SK-N-SH (cell line): ENCODE measurements at regions not wholly inside any gene's neighbourhood (a gene's known extent, or its start where the extent isn't known, plus 50 kb on each side); places are given as distances from the start of the nearest gene placed in this dataset.
"Not testable (repeated sequence)": the region's sequence is repeated elsewhere in the genome, so short reads cannot be mapped to it uniquely, and the experiment has no call there.

Source experiments
- CTCF ChIA-PET: fragments of 300-600, 350-600 bp; formaldehyde crosslinking; extraction: SDS; loops from one replicate; lab custom pipeline; 2021; lab: Yijun Ruan, JAX
- POLR2A ChIA-PET: fragments of 350-600 bp; sonication (Branson Sonifier 250); formaldehyde crosslinking; extraction: SDS; loops from one replicate; lab custom pipeline; 2020; ENCODE audit warnings: antibody characterized with exemption, inconsistent platforms; lab: Yijun Ruan, JAX
- DNase-seq: peaks from one replicate; pipeline ENCODE4 v3.0.0; 2012
- H2AFZ ChIP-seq: fragments of 200-600 bp; sonication (generic); 2 replicates; pipeline ENCODE4 v1.8.1; 2016; ENCODE audit warnings: antibody characterized with exemption, mild to moderate bottlenecking, low read depth
- H3F3A ChIP-seq: fragments of 200-600 bp; sonication (generic); replicated peaks from 2 replicates; pipeline ENCODE3; 2016; ENCODE audit warnings: antibody characterized with exemption, mild to moderate bottlenecking; ENCODE audit not compliant: insufficient read depth
- H3K27ac ChIP-seq, 2 experiments: fragments of 200-500 bp in 1 of 2; fragments of 200-600 bp in 1 of 2; sonication (Bioruptor generic) in 1 of 2; sonication (generic), shearing (Covaris generic) in 1 of 2; 2 replicates each; pipeline versions ENCODE4 v1.5.1 to v1.6.1; 2014 to 2016; ENCODE audit warnings: low read depth in 2 of 2, inconsistent platforms in 1 of 2, low read length in 1 of 2, mild to moderate bottlenecking in 1 of 2, mixed read lengths in 1 of 2
- H3K27me3 ChIP-seq: fragments of 200-600 bp; sonication (generic), shearing (Covaris generic); 2 replicates; pipeline ENCODE4 v1.6.1; 2016; ENCODE audit warnings: mixed run types; ENCODE audit not compliant: insufficient read depth
- H3K36me3 ChIP-seq, 2 experiments: fragments of 200-500 bp in 1 of 2; fragments of 200-600 bp in 1 of 2; sonication (Bioruptor generic) in 1 of 2; sonication (generic) in 1 of 2; replicated peaks in 1 of 2; 2 replicates each; pipeline versions ENCODE3 to v1.5.1; 2014 to 2016; ENCODE audit warnings: low read length in 1 of 2, mild to moderate bottlenecking in 1 of 2; ENCODE audit not compliant: insufficient read depth in 2 of 2, control insufficient read depth in 1 of 2
- H3K4me1 ChIP-seq, 2 experiments: fragments of 200-500 bp in 1 of 2; fragments of 200-600 bp in 1 of 2; sonication (Bioruptor generic) in 1 of 2; sonication (generic), shearing (Covaris generic) in 1 of 2; 2 replicates each; pipeline versions ENCODE4 v1.5.1 to v1.6.1; 2014 to 2016; ENCODE audit warnings: low read depth in 1 of 2, low read length in 1 of 2, mixed run types in 1 of 2; ENCODE audit not compliant: insufficient read depth in 2 of 2, control insufficient read depth in 1 of 2
- H3K4me2 ChIP-seq: fragments of 200-600 bp; sonication (generic), shearing (Covaris generic); 2 replicates; pipeline ENCODE4 v1.6.1; 2017; ENCODE audit warnings: mixed run types
- H3K4me3 ChIP-seq, 2 experiments: fragments of 200-500 bp in 1 of 2; fragments of 200-600 bp in 1 of 2; sonication (Bioruptor generic) in 1 of 2; sonication (generic), shearing (Covaris generic) in 1 of 2; 2 replicates each; pipeline versions ENCODE4 v1.5.1 to v1.8.1; 2014 to 2016; ENCODE audit warnings: low read depth in 2 of 2, inconsistent platforms in 1 of 2, low read length in 1 of 2, mild to moderate bottlenecking in 1 of 2, mixed read lengths in 1 of 2, moderate library complexity in 1 of 2
- H3K79me2 ChIP-seq: fragments of 200-600 bp; sonication (generic); 2 replicates; pipeline ENCODE4 v1.8.1; 2017; ENCODE audit warnings: mild to moderate bottlenecking; ENCODE audit not compliant: insufficient read depth
- H3K9ac ChIP-seq: fragments of 200-600 bp; sonication (generic); 2 replicates; pipeline ENCODE4 v1.6.1; 2017; ENCODE audit warnings: mixed run types
- H3K9me2 ChIP-seq: fragments of 200-600 bp; sonication (generic); 2 replicates; pipeline ENCODE4 v1.6.1; 2017; ENCODE audit warnings: mixed run types
- H3K9me3 ChIP-seq: fragments of 200-600 bp; sonication (generic); 2 replicates; pipeline ENCODE4 v1.6.1; 2017; ENCODE audit warnings: mixed run types, mild to moderate bottlenecking, moderate library complexity
- H4K20me1 ChIP-seq: fragments of 200-600 bp; sonication (generic); 2 replicates; pipeline ENCODE4 v1.6.1; 2017; ENCODE audit warnings: mild to moderate bottlenecking, mixed run types; ENCODE audit not compliant: insufficient read depth
- FOSL2 ChIP-seq: IDR thresholded peaks from 2 replicates; pipeline ENCODE4 v1.4.0; 2012; ENCODE audit warnings: low read depth, mild to moderate bottlenecking, moderate library complexity, borderline replicate concordance
- JUND ChIP-seq: IDR thresholded peaks from 2 replicates; pipeline ENCODE4 v1.4.0; 2012
- MEF2A ChIP-seq: IDR thresholded peaks from 2 replicates; pipeline ENCODE4 v1.4.0; 2012; ENCODE audit warnings: low read depth, borderline replicate concordance
- MXI1 ChIP-seq: IDR thresholded peaks from 2 replicates; pipeline ENCODE4 v1.6.1; 2012; ENCODE audit warnings: mild to moderate bottlenecking, low read depth, low read length, improper control_type of control experiment
- POLR2AphosphoS5 ChIP-seq: IDR thresholded peaks from 2 replicates; pipeline ENCODE4 v1.6.1; 2012; ENCODE audit warnings: low read depth, low read length
- REST ChIP-seq: IDR thresholded peaks from 2 replicates; pipeline ENCODE4 v1.6.1; 2012; ENCODE audit warnings: mild to moderate bottlenecking, low read depth, low read length, moderate library complexity
- TAF1 ChIP-seq: IDR thresholded peaks from 2 replicates; pipeline ENCODE4 v1.6.1; 2012; ENCODE audit warnings: low read depth, mild to moderate bottlenecking, low read length, moderate library complexity, borderline replicate concordance
- TCF12 ChIP-seq: IDR thresholded peaks from 2 replicates; pipeline ENCODE4 v1.4.0; 2012
- USF1 ChIP-seq: IDR thresholded peaks from 2 replicates; pipeline ENCODE4 v1.4.0; 2012; ENCODE audit warnings: low read depth, borderline replicate concordance
- ZBTB33 ChIP-seq: IDR thresholded peaks from 2 replicates; pipeline ENCODE4 v1.4.0; 2012; ENCODE audit warnings: low read depth, borderline replicate concordance
- WGBS: methylation state at CpG from one replicate; pipeline ENCODE4 v1.1.6; 2017; ENCODE audit warnings: low lambda C conversion rate; 5-methylcytosine and 5-hydroxymethylcytosine counted together
- TF ChIP-seq, protein P1 (sequence below): fragments of 200-600 bp; sonication (generic); IDR thresholded peaks from 2 replicates; pipeline ENCODE4 v1.6.1; 2017; ENCODE audit warnings: antibody characterized with exemption, mild to moderate bottlenecking, moderate library complexity
- TF ChIP-seq, protein P2 (sequence below): fragments of 150-350 bp; IDR thresholded peaks from 2 replicates; pipeline ENCODE4 v1.6.1; 2016; ENCODE audit warnings: mild to moderate bottlenecking, low read depth, low read length

- Histone ChIP-seq H3K9me2 (no peaks in the 10 kb centered on the region), H3K9ac (no peak overlapping the region), H3K9me3 (no peaks in the 10 kb centered on the region), H3F3A (no peaks in the 10 kb centered on the region), H3K79me2 (no peaks in the 10 kb centered on the region), H3K27ac (no peak overlapping the region), H3K4me2 (no peak overlapping the region), H3K4me3 (no peak overlapping the region), H3K27me3 (no peaks in the 10 kb centered on the region), H4K20me1 (no peaks in the 10 kb centered on the region), H3K36me3 (no peaks in the 10 kb centered on the region), H2AFZ (no peak overlapping the region), H3K4me1 (peaks cover 0 to 5% of the 10 kb centered on the region in 2 experiments; a peak in 1 of 4 replicates)
- POLR2A ChIA-PET: no interaction called here
- CTCF ChIA-PET: no interaction called here
- no peak for DNase-seq
- TF ChIP-seq TAF1: no peak
- TF ChIP-seq, protein P1, sequence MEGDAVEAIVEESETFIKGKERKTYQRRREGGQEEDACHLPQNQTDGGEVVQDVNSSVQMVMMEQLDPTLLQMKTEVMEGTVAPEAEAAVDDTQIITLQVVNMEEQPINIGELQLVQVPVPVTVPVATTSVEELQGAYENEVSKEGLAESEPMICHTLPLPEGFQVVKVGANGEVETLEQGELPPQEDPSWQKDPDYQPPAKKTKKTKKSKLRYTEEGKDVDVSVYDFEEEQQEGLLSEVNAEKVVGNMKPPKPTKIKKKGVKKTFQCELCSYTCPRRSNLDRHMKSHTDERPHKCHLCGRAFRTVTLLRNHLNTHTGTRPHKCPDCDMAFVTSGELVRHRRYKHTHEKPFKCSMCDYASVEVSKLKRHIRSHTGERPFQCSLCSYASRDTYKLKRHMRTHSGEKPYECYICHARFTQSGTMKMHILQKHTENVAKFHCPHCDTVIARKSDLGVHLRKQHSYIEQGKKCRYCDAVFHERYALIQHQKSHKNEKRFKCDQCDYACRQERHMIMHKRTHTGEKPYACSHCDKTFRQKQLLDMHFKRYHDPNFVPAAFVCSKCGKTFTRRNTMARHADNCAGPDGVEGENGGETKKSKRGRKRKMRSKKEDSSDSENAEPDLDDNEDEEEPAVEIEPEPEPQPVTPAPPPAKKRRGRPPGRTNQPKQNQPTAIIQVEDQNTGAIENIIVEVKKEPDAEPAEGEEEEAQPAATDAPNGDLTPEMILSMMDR: 0 out of 2 replicates have a peak, but pooled peaks have one; percentile 6
- TF ChIP-seq REST: no peak
- TF ChIP-seq POLR2AphosphoS5: no peak
- TF ChIP-seq TCF12: no peak
- TF ChIP-seq MEF2A: no peak
- TF ChIP-seq, protein P2, sequence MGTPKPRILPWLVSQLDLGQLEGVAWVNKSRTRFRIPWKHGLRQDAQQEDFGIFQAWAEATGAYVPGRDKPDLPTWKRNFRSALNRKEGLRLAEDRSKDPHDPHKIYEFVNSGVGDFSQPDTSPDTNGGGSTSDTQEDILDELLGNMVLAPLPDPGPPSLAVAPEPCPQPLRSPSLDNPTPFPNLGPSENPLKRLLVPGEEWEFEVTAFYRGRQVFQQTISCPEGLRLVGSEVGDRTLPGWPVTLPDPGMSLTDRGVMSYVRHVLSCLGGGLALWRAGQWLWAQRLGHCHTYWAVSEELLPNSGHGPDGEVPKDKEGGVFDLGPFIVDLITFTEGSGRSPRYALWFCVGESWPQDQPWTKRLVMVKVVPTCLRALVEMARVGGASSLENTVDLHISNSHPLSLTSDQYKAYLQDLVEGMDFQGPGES: no peak
- no peak for TF ChIP-seq ZBTB33
- TF ChIP-seq USF1: peak; percentile 78; the same call in 1 of the 2 replicates
- TF ChIP-seq FOSL2: no peak
- TF ChIP-seq JUND: no peak
- TF ChIP-seq MXI1: no peak
- WGBS: 91% methylated on average over 7 of the region's 7 CpGs
Measured at GRCh38 chr2:43142921-43143438, 83.4 kb downstream of the ZFP36L2 start.

- not testable (repeated sequence) for H3K4me2 ChIP-seq
Measured at GRCh38 chr2:43141636-43142151, 84.7 kb downstream of the ZFP36L2 start.

More at GRCh38 chr2:43141636-43142151, 84.7 kb downstream of the ZFP36L2 start:
- H3K36me3 ChIP-seq, H3K4me1 ChIP-seq, H3K27me3 ChIP-seq, H4K20me1 ChIP-seq, POLR2A ChIA-PET, H3F3A ChIP-seq, H3K4me3 ChIP-seq, H2AFZ ChIP-seq, H3K79me2 ChIP-seq, DNase-seq, H3K9me3 ChIP-seq, H3K27ac ChIP-seq, H3K9ac ChIP-seq, H3K9me2 ChIP-seq: not testable (repeated sequence)
- CTCF ChIA-PET: interaction anchor here (1.2 to 2.0 kb wide), 4 partner anchors 10 to 166 kb away, joined by 3 to 7 read pairs (median 5); no protein-coding TSS in a partner anchor
- WGBS: 98% methylated on average over 7 of the region's 7 CpGs
